BJ (cell line): ENCODE measurements at regions not wholly inside any gene's neighbourhood (a gene's known extent, or its start where the extent isn't known, plus 50 kb on each side); places are given as distances from the start of the nearest gene placed in this dataset.

Experiments
- CTCF ChIA-PET: fragments of 350-600 bp; formaldehyde crosslinking; extraction: SDS; loops from one replicate; lab custom pipeline; 2021; ENCODE audit warnings: antibody characterized with exemption, inconsistent platforms; lab: Yijun Ruan, JAX
- POLR2A ChIA-PET: fragments of 300-600 bp; sonication (Branson Sonifier 250); formaldehyde crosslinking; extraction: SDS; loops from one replicate; lab custom pipeline; 2021; ENCODE audit warnings: antibody characterized with exemption; lab: Charles Lee
- DNase-seq: peaks from one replicate; pipeline ENCODE4 v3.0.0-alpha.2; 2011; ENCODE audit warnings: low read depth
- H3K27me3 ChIP-seq: 2 replicates; pipeline ENCODE4 v1.6.0; 2011; ENCODE audit warnings: low read length; ENCODE audit not compliant: control insufficient read depth, insufficient read depth
- H3K36me3 ChIP-seq: 2 replicates; pipeline ENCODE4 v1.5.1; 2011; ENCODE audit warnings: low read length; ENCODE audit not compliant: control insufficient read depth, insufficient read depth
- H3K4me3 ChIP-seq: 2 replicates; pipeline ENCODE4 v1.5.1; 2011; ENCODE audit warnings: low read depth, mild to moderate bottlenecking, control low read depth, low read length
- TF ChIP-seq, protein P1 (sequence below): IDR thresholded peaks from 2 replicates; pipeline ENCODE4 v1.5.1; 2011; ENCODE audit warnings: low read depth, mild to moderate bottlenecking, control low read depth, inconsistent platforms, low read length, moderate library complexity; ENCODE audit not compliant: insufficient read depth

DNA sequence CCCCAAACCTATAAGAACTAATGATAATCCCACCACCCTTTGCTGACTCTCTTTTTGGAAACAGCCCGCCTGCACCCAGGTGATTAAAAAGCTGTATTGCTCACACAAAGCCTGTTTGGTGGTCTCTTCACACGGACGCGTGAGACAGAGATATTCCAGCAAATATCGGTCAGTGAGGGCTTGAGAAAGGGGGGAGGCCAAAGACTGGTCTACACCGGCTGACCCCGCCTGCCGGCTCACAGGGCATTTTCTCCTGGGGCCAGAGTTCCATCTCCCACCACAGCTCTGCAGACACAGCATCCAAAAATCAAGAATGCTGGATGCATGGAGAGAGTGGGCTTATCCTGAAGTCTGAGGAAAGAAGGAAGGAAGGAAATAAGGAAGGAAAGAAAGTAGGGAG lies 176.0 kb downstream of the SHOX start:
- ChIA-PET CTCF (no interaction called here), POLR2A (no interaction called here)
- no peak for DNase-seq
- TF ChIP-seq, protein P1, sequence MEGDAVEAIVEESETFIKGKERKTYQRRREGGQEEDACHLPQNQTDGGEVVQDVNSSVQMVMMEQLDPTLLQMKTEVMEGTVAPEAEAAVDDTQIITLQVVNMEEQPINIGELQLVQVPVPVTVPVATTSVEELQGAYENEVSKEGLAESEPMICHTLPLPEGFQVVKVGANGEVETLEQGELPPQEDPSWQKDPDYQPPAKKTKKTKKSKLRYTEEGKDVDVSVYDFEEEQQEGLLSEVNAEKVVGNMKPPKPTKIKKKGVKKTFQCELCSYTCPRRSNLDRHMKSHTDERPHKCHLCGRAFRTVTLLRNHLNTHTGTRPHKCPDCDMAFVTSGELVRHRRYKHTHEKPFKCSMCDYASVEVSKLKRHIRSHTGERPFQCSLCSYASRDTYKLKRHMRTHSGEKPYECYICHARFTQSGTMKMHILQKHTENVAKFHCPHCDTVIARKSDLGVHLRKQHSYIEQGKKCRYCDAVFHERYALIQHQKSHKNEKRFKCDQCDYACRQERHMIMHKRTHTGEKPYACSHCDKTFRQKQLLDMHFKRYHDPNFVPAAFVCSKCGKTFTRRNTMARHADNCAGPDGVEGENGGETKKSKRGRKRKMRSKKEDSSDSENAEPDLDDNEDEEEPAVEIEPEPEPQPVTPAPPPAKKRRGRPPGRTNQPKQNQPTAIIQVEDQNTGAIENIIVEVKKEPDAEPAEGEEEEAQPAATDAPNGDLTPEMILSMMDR: no peak
- no peak overlapping the region for H3K4me3 ChIP-seq
- no peaks in the 10 kb centered on the region for H3K36me3 ChIP-seq
- H3K27me3 ChIP-seq: peaks cover 7% of the 10 kb centered on the region; the same call in 1 of the 2 replicates

DNA sequence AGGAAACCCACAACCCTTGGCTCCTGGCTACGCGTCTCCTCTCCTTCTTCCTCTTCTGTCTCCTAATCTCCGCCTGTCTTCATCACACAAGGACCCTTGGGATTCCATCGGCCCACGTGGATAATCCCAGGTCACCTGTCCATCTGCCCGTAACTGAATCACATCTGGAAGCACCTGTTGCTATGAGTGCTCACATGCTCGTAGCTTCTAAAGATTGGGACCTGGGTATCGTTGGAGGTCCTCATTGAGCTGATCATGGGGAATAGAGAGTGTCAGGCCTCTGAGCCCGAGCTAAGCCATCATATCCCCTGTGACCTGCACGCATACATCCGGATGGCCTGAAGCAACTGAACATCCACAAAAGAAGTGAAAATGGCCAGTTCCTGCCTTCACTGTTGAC lies 175.4 kb downstream of the SHOX start:
- Histone ChIP-seq H3K36me3 (no peaks in the 10 kb centered on the region), H3K4me3 (no peak overlapping the region), H3K27me3 (peaks cover 7% of the 10 kb centered on the region; the same call in 1 of the 2 replicates)
- CTCF ChIA-PET: no interaction called here
- TF ChIP-seq, protein P1: no peak
- no peak for DNase-seq
- POLR2A ChIA-PET: no interaction called here

DNA sequence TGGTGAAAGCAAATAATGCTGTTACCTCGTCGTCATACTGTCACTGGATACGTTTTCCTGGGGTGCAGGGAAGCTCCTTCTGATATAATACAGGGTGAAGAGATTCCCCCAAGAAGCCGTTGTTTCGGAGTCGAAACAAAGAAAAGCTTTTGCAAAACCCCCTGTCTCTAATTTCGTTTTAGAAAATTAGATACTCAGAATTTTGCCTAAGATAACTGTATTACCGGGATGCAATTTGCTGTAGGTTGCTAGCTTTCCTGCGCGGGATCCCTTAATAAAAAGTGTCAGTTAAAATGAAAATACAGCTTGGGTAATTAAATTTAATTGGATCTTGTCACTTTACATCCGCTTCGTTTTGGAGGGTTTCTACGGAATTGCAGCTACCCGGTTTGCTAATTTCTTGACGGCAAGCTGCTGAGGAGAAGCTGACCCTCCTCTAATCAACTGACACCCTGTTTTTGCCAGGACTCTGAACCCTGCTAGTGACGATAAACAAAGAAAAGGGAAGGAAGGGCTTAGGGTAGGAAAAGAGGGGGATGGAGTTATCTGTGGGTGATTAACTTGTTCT lies 174.6 kb downstream of the SHOX start:
- ChIA-PET CTCF (no interaction called here), POLR2A (no interaction called here)
- TF ChIP-seq, protein P1: no peak

DNA sequence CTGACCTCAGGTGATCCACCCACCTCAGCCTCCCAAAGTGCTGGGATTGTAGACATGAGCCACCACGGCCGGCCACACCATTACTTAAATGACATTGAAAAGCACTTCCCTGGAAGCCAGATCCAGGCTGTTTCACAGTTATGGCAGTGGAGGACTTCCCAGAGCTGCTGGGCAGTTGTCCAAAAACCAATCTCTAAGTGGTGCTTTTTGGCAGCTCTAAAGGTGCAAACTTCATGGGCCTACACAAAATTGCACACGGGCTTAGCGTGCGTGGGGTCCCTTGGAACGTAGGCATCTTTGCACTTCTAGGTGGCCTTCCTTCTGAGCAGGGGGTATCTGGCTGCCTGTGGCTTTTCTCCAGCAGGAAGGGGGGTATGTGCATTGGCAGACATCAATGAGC lies 172.3 kb downstream of the SHOX start:
- no peak for DNase-seq

More for the DNA sequence above, 174.6 kb downstream of the SHOX start:
- peaks cover 7% of the 10 kb centered on the region; the same call in 1 of the 2 replicates for H3K27me3 ChIP-seq
- no peak overlapping the region for H3K4me3 ChIP-seq
- no peak for DNase-seq
- H3K36me3 ChIP-seq: no peaks in the 10 kb centered on the region

DNA sequence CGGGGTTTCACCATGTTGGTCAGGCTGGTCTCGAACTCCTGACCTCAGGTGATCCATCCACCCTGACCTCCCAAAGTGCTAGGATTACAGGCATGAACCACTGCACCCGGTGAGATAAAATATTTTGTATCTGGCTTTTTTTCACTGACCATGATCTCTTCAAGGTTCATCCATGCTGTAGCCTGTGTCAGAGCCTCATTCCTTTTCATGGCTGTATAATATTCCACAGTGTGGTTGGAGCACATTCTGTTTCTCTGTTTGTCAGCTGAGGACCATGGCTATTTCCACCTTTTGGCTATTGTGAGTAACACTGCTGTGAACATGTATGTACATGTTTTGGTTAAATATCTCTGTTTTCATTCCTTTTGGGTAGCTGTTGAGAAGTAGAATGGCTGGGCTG lies 169.2 kb downstream of the SHOX start:
- ChIA-PET POLR2A (no interaction called here), CTCF (no interaction called here)
- no peak for DNase-seq
- Histone ChIP-seq H3K36me3 (no peaks in the 10 kb centered on the region), H3K4me3 (no peak overlapping the region), H3K27me3 (peaks cover 3% of the 10 kb centered on the region; the same call in 1 of the 2 replicates)
- TF ChIP-seq, protein P1: no peak

More for the DNA sequence above, 172.3 kb downstream of the SHOX start:
- TF ChIP-seq, protein P1: no peak
- H3K36me3 ChIP-seq: no peaks in the 10 kb centered on the region
- ChIA-PET POLR2A (no interaction called here), CTCF (no interaction called here)
- H3K4me3 ChIP-seq: no peak overlapping the region
- H3K27me3 ChIP-seq: peaks cover 7% of the 10 kb centered on the region; the same call in 1 of the 2 replicates
